ENCODE measurements at regions not wholly inside any gene's neighbourhood (a gene's known extent, or its start where the extent isn't known, plus 50 kb on each side); places are given as distances from the start of the nearest gene placed in this dataset.

GRCh38 chr5:174570662-174571061 lies 153.7 kb upstream of the MSX2 start:
- H3K27ac ChIP-seq (ENCODE audit: low read depth in 1 of 2, low read length in 1 of 2), result no peak overlapping the region
- WGBS, result 85% methylated on average over 4 of the region's 4 CpGs
- DNase-seq (ENCODE audit: low read depth in 6 of 9, low spot score in 9 of 9), result no peak
- no peaks in the 10 kb centered on the region for H3K9me3 ChIP-seq (ENCODE audit: control insufficient read depth in 2 of 2, insufficient read depth in 1 of 2, low read length in 1 of 2)
- no peaks in the 10 kb centered on the region for H3K36me3 ChIP-seq (ENCODE audit: control insufficient read depth in 2 of 2, insufficient read depth in 2 of 2, low read length in 1 of 2)
- H3K4me1 ChIP-seq (ENCODE audit: control insufficient read depth in 2 of 2, insufficient read depth in 2 of 2, low read length in 2 of 2), result no peaks in the 10 kb centered on the region
- H3K4me3 ChIP-seq (ENCODE audit: low read length in 2 of 2), result no peak overlapping the region
- peaks cover 0 to 2% of the 10 kb centered on the region in 2 donors for H3K27me3 ChIP-seq (ENCODE audit: control insufficient read depth in 2 of 2, insufficient read depth in 1 of 2, low read length in 1 of 2)

- Histone ChIP-seq H3K27ac (ENCODE audit: low read depth in 1 of 2, low read length in 1 of 2) (no peak overlapping the region), H3K9me3 (ENCODE audit: control insufficient read depth in 2 of 2, insufficient read depth in 1 of 2, low read length in 1 of 2) (no peaks in the 10 kb centered on the region), H3K4me3 (ENCODE audit: low read length in 2 of 2) (no peak overlapping the region), H3K36me3 (ENCODE audit: control insufficient read depth in 2 of 2, insufficient read depth in 2 of 2, low read length in 1 of 2) (no peaks in the 10 kb centered on the region), H3K4me1 (ENCODE audit: control insufficient read depth in 2 of 2, insufficient read depth in 2 of 2, low read length in 2 of 2) (no peaks in the 10 kb centered on the region), H3K27me3 (ENCODE audit: control insufficient read depth in 2 of 2, insufficient read depth in 1 of 2, low read length in 1 of 2) (peaks cover 0 to 2% of the 10 kb centered on the region in 2 donors)
- DNase-seq (ENCODE audit: low read depth in 6 of 9, low spot score in 9 of 9), result no peak
- WGBS, result 87% methylated on average over 7 of the region's 7 CpGs
Measured at GRCh38 chr5:174571662-174572397, 152.6 kb upstream of the MSX2 start.

- 94% methylated on average over 9 of the region's 9 CpGs for WGBS
- H3K36me3 ChIP-seq (ENCODE audit: control insufficient read depth in 2 of 2, insufficient read depth in 2 of 2, low read length in 1 of 2), result no peaks in the 10 kb centered on the region
- peaks cover 0 to 2% of the 10 kb centered on the region in 2 donors for H3K27me3 ChIP-seq (ENCODE audit: control insufficient read depth in 2 of 2, insufficient read depth in 1 of 2, low read length in 1 of 2)
- no peaks in the 10 kb centered on the region for H3K9me3 ChIP-seq (ENCODE audit: control insufficient read depth in 2 of 2, insufficient read depth in 1 of 2, low read length in 1 of 2)
- no peaks in the 10 kb centered on the region for H3K4me1 ChIP-seq (ENCODE audit: control insufficient read depth in 2 of 2, insufficient read depth in 2 of 2, low read length in 2 of 2)
- no peak overlapping the region for H3K4me3 ChIP-seq (ENCODE audit: low read length in 2 of 2)
- DNase-seq (ENCODE audit: low read depth in 6 of 9, low spot score in 9 of 9), result no peak
- no peak overlapping the region for H3K27ac ChIP-seq (ENCODE audit: low read depth in 1 of 2, low read length in 1 of 2)
Measured at GRCh38 chr5:174572591-174572990, 151.8 kb upstream of the MSX2 start.

- Histone ChIP-seq H3K4me3 (ENCODE audit: low read length in 2 of 2) (no peak overlapping the region), H3K27ac (ENCODE audit: low read depth in 1 of 2, low read length in 1 of 2) (no peak overlapping the region), H3K4me1 (ENCODE audit: control insufficient read depth in 2 of 2, insufficient read depth in 2 of 2, low read length in 2 of 2) (no peaks in the 10 kb centered on the region), H3K36me3 (ENCODE audit: control insufficient read depth in 2 of 2, insufficient read depth in 2 of 2, low read length in 1 of 2) (no peaks in the 10 kb centered on the region), H3K9me3 (ENCODE audit: control insufficient read depth in 2 of 2, insufficient read depth in 1 of 2, low read length in 1 of 2) (no peaks in the 10 kb centered on the region), H3K27me3 (ENCODE audit: control insufficient read depth in 2 of 2, insufficient read depth in 1 of 2, low read length in 1 of 2) (peaks cover 0 to 2% of the 10 kb centered on the region in 2 donors)
- DNase-seq (ENCODE audit: low read depth in 6 of 9, low spot score in 9 of 9), result no peak
- WGBS, result 74% methylated on average over 14 of the region's 14 CpGs
Measured at GRCh38 chr5:174573221-174573994, 151.0 kb upstream of the MSX2 start.

- no peak overlapping the region for H3K27ac ChIP-seq (ENCODE audit: low read depth in 1 of 2, low read length in 1 of 2)
- no peak for DNase-seq (ENCODE audit: low read depth in 6 of 9, low spot score in 9 of 9)
- H3K27me3 ChIP-seq (ENCODE audit: control insufficient read depth in 2 of 2, insufficient read depth in 1 of 2, low read length in 1 of 2), result peaks cover 0 to 2% of the 10 kb centered on the region in 2 donors
- 87% methylated on average over 2 of the region's 2 CpGs for WGBS
- H3K9me3 ChIP-seq (ENCODE audit: control insufficient read depth in 2 of 2, insufficient read depth in 1 of 2, low read length in 1 of 2), result no peaks in the 10 kb centered on the region
- H3K4me3 ChIP-seq (ENCODE audit: low read length in 2 of 2), result no peak overlapping the region
- H3K36me3 ChIP-seq (ENCODE audit: control insufficient read depth in 2 of 2, insufficient read depth in 2 of 2, low read length in 1 of 2), result no peaks in the 10 kb centered on the region
- H3K4me1 ChIP-seq (ENCODE audit: control insufficient read depth in 2 of 2, insufficient read depth in 2 of 2, low read length in 2 of 2), result no peaks in the 10 kb centered on the region
Measured at GRCh38 chr5:174575043-174575442, 149.3 kb upstream of the MSX2 start.

GRCh38 chr5:174576042-174576441 lies 148.3 kb upstream of the MSX2 start:
- 94% methylated on average over 6 of the region's 6 CpGs for WGBS
- Histone ChIP-seq H3K4me3 (ENCODE audit: low read length in 2 of 2) (no peak overlapping the region), H3K36me3 (ENCODE audit: control insufficient read depth in 2 of 2, insufficient read depth in 2 of 2, low read length in 1 of 2) (no peaks in the 10 kb centered on the region), H3K4me1 (ENCODE audit: control insufficient read depth in 2 of 2, insufficient read depth in 2 of 2, low read length in 2 of 2) (no peaks in the 10 kb centered on the region), H3K9me3 (ENCODE audit: control insufficient read depth in 2 of 2, insufficient read depth in 1 of 2, low read length in 1 of 2) (no peaks in the 10 kb centered on the region), H3K27me3 (ENCODE audit: control insufficient read depth in 2 of 2, insufficient read depth in 1 of 2, low read length in 1 of 2) (peaks cover 0 to 2% of the 10 kb centered on the region in 2 donors), H3K27ac (ENCODE audit: low read depth in 1 of 2, low read length in 1 of 2) (no peak overlapping the region)
- no peak for DNase-seq (ENCODE audit: low read depth in 6 of 9, low spot score in 9 of 9)

GRCh38 chr5:174581479-174581878 lies 142.9 kb upstream of the MSX2 start:
- no peak for DNase-seq (ENCODE audit: low read depth in 6 of 9, low spot score in 9 of 9)
- no peak overlapping the region for H3K4me3 ChIP-seq (ENCODE audit: low read length in 2 of 2)
- H3K27me3 ChIP-seq (ENCODE audit: control insufficient read depth in 2 of 2, insufficient read depth in 1 of 2, low read length in 1 of 2), result no peaks in the 10 kb centered on the region
- WGBS, result 11% methylated on average over 5 of the region's 5 CpGs
- no peaks in the 10 kb centered on the region for H3K9me3 ChIP-seq (ENCODE audit: control insufficient read depth in 2 of 2, insufficient read depth in 1 of 2, low read length in 1 of 2)
- no peaks in the 10 kb centered on the region for H3K36me3 ChIP-seq (ENCODE audit: control insufficient read depth in 2 of 2, insufficient read depth in 2 of 2, low read length in 1 of 2)
- no peak overlapping the region for H3K27ac ChIP-seq (ENCODE audit: low read depth in 1 of 2, low read length in 1 of 2)
- no peaks in the 10 kb centered on the region for H3K4me1 ChIP-seq (ENCODE audit: control insufficient read depth in 2 of 2, insufficient read depth in 2 of 2, low read length in 2 of 2)

- 77% methylated on average over 4 of the region's 4 CpGs for WGBS
- Histone ChIP-seq H3K36me3 (ENCODE audit: control insufficient read depth in 2 of 2, insufficient read depth in 2 of 2, low read length in 1 of 2) (no peaks in the 10 kb centered on the region), H3K27me3 (ENCODE audit: control insufficient read depth in 2 of 2, insufficient read depth in 1 of 2, low read length in 1 of 2) (no peaks in the 10 kb centered on the region), H3K27ac (ENCODE audit: low read depth in 1 of 2, low read length in 1 of 2) (no peak overlapping the region), H3K4me1 (ENCODE audit: control insufficient read depth in 2 of 2, insufficient read depth in 2 of 2, low read length in 2 of 2) (no peaks in the 10 kb centered on the region), H3K4me3 (ENCODE audit: low read length in 2 of 2) (no peak overlapping the region), H3K9me3 (ENCODE audit: control insufficient read depth in 2 of 2, insufficient read depth in 1 of 2, low read length in 1 of 2) (no peaks in the 10 kb centered on the region)
- no peak for DNase-seq (ENCODE audit: low read depth in 6 of 9, low spot score in 9 of 9)
Measured at GRCh38 chr5:174581894-174582293, 142.5 kb upstream of the MSX2 start.

- H3K27ac ChIP-seq (ENCODE audit: low read depth in 1 of 2, low read length in 1 of 2), result no peak overlapping the region
- H3K36me3 ChIP-seq (ENCODE audit: control insufficient read depth in 2 of 2, insufficient read depth in 2 of 2, low read length in 1 of 2), result no peaks in the 10 kb centered on the region
- no peaks in the 10 kb centered on the region for H3K4me1 ChIP-seq (ENCODE audit: control insufficient read depth in 2 of 2, insufficient read depth in 2 of 2, low read length in 2 of 2)
- no peak overlapping the region for H3K4me3 ChIP-seq (ENCODE audit: low read length in 2 of 2)
- H3K9me3 ChIP-seq (ENCODE audit: control insufficient read depth in 2 of 2, insufficient read depth in 1 of 2, low read length in 1 of 2), result no peaks in the 10 kb centered on the region
- 97% methylated on average over 4 of the region's 4 CpGs for WGBS
- H3K27me3 ChIP-seq (ENCODE audit: control insufficient read depth in 2 of 2, insufficient read depth in 1 of 2, low read length in 1 of 2), result no peaks in the 10 kb centered on the region
- no peak for DNase-seq (ENCODE audit: low read depth in 6 of 9, low spot score in 9 of 9)
Measured at GRCh38 chr5:174583071-174583470, 141.3 kb upstream of the MSX2 start.

Data from thymus (tissue), 11 donors.